LNCAP (cell line): ENCODE measurements at regions not wholly inside any gene's neighbourhood (a gene's known extent, or its start where the extent isn't known, plus 50 kb on each side); places are given as distances from the start of the nearest gene placed in this dataset.

Experiments
- CTCF ChIP-seq: fragments of 450-650 bp; IDR thresholded peaks from 2 replicates; pipeline ENCODE4 v1.5.1; 2017; ENCODE audit warnings: mild to moderate bottlenecking

DNA sequence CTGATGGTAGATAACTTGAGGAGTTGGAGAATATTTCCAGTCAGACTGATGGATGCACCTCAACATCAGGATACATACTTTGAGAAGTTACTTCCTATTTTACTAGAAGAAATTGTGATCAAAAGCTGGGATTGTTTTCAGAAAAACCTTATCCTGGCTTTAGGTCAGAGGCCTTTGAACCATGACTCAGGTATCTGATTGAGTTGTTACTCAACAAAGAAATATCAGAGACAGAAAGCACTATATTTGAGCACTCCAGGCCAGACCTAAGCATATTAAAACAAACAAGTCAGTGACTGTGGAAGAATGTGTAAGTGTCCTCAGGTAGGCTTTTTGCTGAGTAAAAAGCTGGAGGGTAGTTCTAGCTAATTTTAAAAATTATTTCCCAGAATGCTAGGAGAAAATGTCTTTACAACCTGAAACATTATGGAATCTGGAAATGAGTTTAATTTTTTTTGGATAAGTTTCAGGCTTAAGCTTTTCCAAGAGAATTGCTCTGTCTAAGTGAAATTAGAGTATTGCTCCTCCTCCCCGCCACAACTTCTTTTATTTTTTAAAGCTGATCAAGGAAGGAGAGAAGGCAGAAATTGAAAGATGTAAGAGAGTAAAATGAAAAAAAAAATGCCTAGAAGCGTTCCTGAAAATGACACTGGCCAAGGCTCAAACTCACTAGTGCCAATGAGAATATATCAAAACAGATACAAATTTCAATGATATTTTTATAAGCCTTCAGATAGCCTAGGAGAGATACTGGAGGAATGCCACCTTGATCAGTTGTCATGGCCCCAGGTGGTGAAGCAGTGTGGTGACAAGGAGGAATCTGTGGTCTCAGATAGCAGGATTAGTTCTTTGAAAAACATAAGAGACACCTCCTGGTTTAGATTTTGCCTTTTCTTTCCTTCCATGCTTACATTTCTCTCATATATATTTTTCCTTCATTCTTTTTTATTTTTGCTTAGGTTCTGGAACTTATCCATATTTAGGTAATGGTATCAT is 790.3 kb downstream of the TMTC2 start:
- TF ChIP-seq CTCF = no peak

GRCh38 chr12:83476006-83476405 is 789.3 kb downstream of the TMTC2 start:
- no peak for TF ChIP-seq CTCF

- no peak for TF ChIP-seq CTCF
Observed at GRCh38 chr12:83474369-83474768, 787.7 kb downstream of the TMTC2 start.

GRCh38 chr12:83473408-83474095 is 786.8 kb downstream of the TMTC2 start:
- TF ChIP-seq CTCF = no peak

DNA sequence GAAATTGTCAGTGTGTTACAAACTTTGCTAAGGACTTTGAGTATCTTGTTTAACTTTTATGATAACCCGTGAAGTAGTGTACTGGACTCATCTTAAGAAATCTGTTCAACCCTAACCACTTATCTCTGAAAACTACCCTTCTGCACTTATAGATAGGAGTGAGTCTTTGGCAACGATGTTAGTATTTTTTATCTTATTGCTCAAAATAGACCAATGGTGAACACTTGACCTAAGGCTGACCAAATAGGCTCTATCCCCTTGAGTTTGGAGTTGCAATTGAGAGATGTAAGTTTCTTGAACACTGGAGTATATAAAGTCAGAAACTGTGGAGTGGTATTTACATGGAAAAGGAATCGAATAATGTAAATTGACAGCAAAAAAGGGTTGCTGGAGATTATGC is 786.1 kb downstream of the TMTC2 start:
- no peak for TF ChIP-seq CTCF

GRCh38 chr12:83472350-83472749 is 785.6 kb downstream of the TMTC2 start:
- no peak for TF ChIP-seq CTCF

- no peak for TF ChIP-seq CTCF
Observed at GRCh38 chr12:83471341-83471740, 784.6 kb downstream of the TMTC2 start.
